Nucleus accumbens (tissue), 56 donors: ENCODE measurements at regions not wholly inside any gene's neighbourhood (a gene's known extent, or its start where the extent isn't known, plus 50 kb on each side); places are given as distances from the start of the nearest gene placed in this dataset.

Experiments used
- DNase-seq, 56 donors: peaks; one replicate each; lab custom pipeline; 2025; lab: John Stamatoyannopoulos, UW

DNA sequence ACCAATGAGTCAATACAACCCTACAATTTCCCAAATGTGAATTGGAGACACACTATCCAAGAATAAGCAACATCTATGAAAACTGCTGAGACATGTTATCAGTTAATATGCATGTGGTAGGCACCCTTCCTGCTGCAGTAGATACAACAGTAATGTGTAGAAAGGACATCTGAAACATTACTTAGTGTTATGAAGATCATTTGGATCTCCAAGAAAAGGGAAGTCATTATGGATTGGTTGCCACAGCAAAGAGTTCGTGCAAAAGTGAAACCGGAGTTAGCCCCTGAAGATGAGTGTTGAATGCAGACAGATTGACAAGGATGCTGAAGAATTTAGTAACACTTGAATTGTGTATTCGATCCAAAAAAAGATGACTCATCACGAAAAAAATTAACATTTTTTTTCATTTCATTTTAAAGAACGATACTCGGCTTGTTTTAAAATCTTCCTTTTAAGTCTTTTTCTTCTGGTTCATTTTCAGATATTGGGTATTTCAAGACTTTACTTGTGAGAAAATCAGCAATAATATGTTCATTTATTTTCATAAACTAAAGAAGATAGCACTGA lies 322.4 kb upstream of the KLF6 start:
- no peak for DNase-seq

DNA sequence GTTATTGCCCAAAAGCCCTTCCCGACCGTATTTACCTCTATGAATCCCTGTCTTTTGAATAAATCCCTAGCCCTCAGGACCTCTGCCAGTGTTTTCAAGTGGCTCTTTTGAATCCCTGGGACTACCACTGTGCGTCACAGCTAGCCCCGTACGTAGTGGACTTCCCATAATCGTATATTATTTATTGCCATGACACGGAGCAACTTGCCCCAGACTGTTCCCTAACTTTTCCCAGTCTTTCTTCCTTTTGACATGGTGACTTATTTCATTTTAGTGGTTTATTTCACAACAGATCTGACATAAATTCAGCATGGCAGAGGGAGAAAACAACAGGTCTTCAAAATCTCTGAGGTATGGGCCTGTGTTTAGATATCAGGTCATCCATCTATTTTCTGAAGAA lies 318.6 kb upstream of the KLF6 start:
- DNase-seq: no peak

DNA sequence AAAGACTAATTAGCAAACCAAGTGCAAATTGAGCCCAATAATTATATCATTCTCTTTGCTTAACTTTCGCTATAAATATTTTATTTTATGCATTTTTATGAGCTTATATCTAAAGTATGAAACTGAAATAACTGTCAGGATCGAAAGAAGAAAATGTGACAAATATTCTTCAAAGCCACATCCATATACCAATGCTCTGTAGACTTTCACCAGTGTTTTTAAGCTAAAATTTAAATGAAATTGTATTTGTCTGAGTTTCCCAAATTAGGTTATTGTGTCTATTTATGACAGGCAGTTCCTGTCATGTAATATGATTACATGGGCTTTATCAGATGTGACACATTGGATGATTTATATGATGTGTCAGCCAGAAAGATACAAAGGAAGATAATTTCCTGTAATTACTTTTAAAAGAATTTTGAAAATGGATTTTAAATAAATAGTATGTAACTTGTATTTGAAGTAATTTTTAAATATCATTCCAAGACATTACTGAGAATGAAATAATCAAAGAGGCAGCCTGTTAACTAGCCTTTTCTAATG lies 317.9 kb upstream of the KLF6 start:
- no peak for DNase-seq

DNA sequence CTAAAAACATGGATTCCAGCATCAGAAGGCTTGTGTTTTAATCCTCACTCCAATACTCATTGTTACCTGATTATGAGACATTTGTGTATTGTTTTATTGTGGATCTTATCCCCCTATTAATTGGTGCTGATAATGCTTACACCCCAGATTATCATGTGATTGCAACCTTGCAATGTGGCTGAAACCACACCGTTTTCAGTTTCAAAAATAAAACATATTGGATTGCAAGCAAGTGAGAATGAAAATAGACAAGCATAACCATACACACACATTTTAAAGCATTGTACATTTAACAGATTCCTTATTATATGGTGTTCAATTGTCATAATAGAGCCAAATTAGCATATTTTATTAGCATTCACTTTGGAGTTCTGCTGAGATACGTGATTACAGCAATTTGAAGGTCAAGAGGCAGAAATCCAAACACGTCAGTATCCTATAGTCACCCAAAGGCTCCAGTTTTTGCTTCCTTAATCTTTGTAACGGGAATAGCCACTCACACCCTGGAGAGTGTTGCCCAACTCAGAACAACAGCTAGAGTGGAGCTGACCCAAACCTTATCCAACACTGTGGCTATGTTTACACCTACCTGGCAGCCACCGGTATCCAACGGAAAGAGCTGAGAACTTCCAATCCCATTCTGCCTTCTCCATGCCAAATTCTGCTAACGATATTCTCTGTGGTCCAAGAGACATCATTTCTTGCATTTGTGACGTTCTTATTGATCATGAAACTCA lies 317.1 kb upstream of the KLF6 start:
- DNase-seq: no peak

DNA sequence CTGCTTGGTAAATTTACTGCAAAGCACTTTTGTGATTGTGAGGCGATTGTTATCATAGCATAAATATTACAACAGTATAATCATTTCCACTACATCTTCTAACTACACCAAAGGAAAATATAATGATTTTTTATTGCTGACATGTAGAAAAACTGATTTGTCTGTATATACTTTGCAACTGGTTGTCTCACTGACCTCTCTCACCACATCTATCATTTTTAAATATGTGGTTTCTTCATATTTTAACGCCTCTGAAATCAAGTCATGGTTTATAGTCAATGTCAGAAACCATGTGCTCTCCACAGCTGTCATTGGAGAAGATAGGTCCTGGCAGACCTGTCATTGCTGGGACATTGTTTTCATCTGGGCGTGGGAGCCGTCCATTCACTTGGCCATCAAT lies 315.4 kb upstream of the KLF6 start:
- no peak for DNase-seq

DNA sequence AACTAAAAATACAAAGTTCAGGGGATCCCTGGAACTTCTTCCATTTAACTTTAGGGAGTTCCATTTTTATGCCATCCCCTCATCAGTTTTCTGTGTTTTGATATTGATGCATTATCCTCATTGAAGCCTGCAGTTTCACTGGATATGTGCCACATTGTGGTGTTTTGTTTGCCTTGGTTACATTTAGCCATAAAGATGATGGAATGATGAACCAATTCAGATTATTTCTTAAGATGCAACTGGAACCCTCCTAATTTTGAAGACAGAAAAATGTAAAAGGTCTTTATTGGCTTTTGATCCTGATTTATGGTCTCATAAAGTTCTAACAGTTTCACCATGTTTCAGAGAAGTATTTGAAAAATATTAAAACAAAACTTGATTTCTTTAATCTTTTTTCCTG lies 314.2 kb upstream of the KLF6 start:
- DNase-seq: no peak

DNA sequence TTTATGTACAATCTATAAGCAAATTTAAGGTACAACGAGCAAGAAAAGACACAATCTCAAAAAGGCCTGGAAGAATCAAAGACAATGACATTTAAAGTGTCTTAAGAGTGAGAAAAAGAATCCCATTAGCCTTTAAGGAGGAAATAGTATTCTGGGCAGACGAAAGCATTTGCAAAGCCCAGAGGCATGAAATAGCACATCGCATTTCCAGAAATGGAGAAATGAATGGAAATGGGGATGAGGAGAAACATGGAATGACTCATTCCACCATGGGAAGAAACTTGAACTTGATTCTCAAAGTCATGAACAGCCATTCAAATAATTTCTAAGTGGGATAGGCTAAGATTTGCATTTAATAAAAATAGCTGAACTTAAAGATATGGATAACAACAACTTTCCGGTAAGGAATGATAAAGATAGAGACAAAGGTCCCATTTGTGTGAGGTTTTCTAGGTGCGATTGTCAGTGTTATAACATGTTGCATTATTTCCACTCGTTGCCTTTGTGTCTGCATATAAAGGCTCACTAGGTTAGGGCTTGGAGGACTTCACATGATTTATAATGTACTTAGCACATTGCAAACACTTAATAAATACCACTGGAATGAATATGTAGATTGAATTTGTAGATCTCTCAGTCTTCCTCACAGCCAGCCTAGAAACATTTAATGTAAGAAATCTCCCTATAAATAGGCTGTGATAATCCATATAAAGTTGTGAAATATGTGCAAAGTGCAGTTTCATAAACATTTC lies 310.3 kb upstream of the KLF6 start:
- no peak for DNase-seq

DNA sequence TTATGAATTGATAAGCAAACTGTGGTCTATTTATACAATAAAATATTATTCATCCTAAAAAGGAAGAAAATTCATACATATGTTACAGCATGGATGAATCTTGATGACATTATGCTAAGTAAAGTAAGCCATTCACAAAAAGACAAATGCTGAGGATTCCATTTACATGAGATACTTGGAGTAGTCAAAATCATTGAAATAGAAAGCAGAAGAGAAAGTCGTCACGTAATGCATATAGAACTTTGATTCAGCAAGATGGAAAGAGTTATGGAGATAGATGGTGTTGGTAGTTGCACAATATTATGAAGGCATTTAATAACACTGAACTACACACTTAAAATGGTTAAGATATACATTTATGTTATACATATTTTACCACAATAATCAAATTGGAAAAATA lies 309.7 kb upstream of the KLF6 start:
- DNase-seq: no peak

DNA sequence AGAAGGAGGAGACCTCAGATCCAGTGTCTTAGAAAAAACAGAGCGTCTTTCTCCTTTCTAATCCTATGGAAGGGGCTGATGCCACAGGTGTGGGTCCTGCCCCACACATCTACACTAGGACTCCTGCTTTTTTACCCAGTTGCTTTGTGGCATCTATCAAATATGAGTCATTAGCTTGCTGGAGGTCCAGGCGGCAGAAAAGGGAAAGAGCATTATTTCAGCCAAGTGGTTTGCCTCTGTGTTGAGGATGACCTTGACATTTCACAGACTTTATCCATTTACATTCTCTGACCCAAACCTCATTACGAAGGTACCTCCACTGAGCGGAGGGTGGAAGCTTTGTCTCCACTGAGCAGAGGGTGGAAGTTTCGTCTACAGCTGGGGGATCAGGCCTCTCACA lies 308.4 kb upstream of the KLF6 start:
- no peak for DNase-seq

DNA sequence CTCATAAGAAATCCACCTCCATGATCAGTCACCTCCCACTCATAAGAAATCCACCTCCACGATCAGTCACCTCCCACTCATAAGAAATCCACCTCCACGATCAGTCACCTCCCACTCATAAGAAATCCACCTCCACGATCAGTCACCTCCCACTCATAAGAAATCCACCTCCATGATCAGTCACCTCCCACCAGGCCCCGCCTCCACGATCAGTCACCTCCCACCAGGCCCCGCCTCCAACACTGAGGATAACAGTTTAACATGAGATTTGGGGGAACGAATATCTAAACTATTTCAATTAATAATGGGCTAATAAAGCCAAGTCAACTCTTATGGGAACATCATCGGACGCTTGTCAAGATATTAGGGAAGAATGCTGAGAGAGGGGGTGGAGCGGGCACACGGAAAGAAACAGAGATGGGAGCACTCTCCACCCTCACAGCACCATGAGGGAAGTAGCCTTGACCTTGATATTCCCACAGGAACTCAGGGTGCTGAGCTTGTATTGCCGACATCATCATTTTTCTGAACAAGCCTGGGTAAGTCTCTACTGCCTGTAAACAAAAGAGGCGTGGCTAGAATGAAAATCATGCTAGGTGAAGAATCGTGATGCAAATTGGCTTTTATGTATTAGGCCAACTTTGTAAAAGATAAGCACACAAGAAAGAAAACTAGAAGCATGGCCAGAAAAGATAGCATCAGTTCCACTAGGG lies 303.5 kb upstream of the KLF6 start:
- DNase-seq: no peak

DNA sequence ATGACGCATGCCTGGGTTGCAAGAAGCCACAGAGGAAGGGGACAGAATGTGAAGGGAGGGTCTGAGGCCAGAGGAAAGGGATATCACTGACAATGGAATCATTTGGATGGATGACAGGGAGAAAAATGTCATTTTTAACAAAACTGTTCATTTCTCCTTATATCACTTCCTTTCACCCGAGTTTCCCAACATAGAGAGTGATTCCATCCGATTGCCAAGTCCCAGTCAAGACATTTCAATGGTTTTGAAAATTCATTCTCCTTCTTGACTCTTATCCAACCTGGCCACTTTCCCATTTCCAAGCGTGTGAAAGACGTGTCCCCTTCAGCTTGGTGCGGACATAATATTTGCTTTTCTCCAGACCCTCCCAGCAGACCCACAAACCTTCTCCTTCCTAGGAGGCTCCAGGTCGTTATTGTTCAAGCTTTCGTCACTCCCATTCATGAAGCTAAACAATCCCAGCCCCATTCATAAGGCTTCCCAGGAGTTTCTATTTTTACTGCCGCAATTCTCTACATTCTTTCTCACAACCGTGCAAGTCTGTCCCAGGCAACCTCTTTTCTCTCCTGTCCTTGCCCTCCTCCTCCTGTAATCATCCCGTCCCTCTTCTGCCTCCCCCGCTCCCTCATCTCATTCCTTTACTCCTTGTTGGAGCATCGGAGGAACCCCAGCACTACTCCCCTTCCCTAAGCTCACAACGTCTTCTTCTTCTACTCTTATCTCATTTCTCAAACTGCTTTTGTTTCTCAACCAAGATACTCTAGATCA lies 301.3 kb upstream of the KLF6 start:
- DNase-seq: no peak

DNA sequence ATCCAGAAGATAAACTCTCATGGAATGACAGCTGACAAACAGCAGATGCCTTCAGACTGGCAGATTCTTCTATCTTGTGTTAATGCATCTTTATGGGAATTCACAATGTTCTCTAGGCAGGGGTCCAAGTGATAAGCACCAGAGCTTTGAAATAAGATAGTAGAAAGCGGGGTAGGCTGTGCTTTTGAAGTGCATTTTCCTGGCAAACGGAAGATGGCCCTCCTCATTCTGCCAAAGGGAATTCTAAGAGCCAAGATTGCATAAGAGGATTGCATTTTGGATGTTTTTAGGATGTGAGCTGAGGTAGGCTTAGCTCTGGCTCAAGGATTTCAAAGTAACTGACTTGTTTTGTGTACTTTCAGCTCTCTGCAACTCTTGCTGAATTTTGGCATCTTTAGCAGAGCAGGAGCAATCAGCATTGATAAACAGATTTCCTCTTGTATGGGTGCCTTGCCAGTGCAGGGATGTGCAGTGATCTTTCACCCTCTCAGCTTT lies 298.5 kb upstream of the KLF6 start:
- peak in 1 of 56 donors; percentile 1 for DNase-seq

DNA sequence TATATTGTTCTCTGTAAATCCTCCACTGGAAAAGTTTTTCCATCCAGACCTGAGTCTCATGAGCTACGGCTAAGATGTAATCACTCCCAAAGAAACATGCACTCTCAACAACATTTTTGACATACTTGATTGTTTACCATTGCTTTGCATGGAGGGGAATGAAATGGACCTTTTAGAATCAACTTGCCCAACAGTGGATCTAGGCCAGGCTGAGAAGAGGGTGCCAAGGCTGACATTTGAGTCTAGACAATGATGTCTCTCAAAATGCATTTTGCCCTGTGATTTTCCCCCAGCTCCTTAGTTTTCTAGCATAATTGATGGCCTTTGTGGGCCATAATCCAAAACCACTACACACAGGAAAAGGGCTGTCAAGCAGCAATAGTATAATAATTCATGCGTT lies 297.9 kb upstream of the KLF6 start:
- no peak for DNase-seq

DNA sequence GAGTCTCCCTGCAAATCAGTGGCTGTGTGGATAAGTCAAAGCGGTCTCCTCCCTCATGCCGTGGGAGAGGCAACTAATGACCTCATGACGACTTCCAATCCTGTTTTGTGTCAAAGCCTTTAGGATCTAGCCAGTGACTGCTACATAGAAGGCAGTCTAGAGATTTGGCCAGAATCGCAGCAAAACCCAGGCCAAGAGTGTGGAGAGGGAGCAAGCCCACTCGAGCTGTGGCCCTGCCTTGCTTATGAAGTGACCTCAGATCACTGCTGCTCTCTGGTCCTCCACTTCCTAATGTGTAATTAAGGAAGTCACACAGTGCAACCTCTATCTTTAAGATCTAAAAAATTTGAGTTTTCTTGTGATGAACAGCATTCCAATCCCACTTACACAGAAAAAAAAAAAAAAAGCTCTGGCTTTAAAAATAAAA lies 296.7 kb upstream of the KLF6 start:
- no peak for DNase-seq

DNA sequence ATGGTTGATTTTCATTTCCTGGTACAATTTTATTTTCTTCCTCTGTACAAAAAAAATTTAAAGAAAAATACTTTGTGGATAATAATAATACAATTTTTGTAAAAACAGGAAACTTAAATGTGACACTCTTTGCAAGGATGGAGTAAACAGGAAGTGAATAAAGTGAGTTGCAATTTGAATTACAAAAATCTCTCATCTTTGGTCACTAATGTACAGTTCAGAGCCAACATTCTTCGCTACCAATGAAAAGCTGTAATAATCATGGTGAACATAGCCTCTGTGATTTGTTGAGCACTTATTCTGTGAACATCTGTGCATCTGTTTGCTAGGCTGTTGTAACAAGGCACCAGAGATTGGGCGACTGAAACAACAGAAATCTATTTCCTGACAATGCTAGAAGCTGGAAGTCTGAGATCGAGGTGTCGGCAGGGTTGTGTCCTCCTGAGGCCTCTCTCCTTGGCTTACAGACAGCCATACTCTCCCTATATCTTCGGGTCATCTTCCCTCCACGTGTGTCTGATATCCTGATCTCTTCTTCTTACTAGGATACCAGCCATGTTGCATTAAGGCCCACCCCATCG lies 295.3 kb upstream of the KLF6 start:
- DNase-seq: no peak

DNA sequence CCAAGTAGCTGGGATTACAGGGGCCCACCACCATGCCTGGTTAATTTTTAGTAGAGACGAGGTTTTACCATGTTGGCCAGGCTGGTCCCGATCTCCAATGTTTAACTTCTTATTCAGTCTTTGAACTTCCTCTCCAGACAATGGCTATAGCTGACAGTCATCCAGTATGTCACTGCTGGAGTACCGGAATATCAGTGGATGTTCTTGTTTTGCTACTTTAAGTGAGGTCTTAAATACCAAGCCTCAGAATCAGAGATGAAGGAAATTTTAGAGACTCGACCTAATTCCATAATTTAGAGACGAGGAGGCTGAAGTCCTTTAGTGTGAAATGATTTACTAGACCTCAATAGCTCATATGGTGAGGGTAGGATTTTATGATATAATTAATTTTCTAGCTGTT lies 294.8 kb upstream of the KLF6 start:
- DNase-seq: no peak

DNA sequence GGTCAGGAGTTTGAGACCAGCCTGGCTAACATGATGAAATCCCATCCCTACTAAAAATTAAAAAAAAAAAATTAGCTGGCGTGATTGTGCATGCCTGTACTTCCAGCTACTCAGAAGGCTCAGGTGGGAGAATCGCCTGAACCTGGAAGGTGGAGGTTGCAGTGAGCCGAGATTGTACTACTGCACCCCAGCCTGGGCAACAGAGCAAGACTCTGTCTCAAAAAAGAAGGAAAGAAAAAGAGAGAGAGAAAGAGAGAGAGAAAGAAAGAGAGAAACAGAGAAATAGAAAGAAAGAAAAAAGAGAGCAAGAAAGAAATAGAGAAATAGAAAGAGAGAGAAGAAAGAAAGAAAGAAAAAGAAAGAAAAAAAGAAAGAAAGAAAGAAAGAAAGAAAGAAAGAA lies 292.8 kb upstream of the KLF6 start:
- DNase-seq: no peak

DNA sequence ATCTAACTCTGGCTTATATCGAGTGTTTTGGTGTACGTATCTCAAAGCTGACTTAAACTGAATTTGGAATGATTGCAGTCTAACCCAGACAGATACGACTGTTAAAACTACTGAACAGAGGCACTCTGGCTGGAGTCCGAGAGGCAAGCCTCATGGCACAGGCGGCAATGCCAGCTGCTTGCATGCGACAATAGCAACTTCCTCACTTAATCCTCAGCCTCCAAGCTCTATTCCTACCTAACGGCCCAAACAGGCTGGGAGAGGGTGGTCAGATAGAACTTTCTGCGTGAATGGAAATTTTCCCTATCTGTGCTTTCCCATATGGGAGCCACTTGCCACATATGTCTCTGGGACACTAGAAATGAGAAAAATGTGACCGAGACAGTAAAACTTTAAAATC lies 292.0 kb upstream of the KLF6 start:
- DNase-seq: no peak

DNA sequence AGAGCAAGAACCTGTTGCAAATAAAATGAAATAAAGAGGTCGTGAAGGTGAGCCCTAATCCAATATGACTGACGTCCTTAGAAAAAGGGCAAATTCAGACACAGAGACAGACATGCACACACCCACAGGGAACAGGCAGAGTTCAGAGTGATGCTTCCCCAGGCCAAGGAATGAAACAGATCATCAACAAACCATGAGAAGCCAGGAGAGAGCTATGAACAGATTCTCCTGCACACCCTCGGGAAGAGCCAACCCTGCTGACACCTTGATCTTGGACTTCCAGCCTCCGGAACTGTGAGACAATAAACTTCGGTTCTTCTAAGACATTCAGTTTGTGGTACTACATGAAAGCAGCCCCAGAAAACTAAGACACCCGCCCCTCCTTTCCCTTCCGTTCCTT lies 290.4 kb upstream of the KLF6 start:
- no peak for DNase-seq
